WI38 (cell line): ENCODE measurements at regions not wholly inside any gene's neighbourhood (a gene's known extent, or its start where the extent isn't known, plus 50 kb on each side); places are given as distances from the start of the nearest gene placed in this dataset.

Experiments used
- H3K4me3 ChIP-seq: 2 replicates; pipeline ENCODE4 v1.5.1; 2011; ENCODE audit warnings: low read depth, mild to moderate bottlenecking, control low read depth, low read length
- TF ChIP-seq, protein P1 (sequence below): IDR thresholded peaks from 2 replicates; pipeline ENCODE4 v1.5.1; 2012; ENCODE audit warnings: low read depth, mild to moderate bottlenecking, control low read depth, low read length

DNA sequence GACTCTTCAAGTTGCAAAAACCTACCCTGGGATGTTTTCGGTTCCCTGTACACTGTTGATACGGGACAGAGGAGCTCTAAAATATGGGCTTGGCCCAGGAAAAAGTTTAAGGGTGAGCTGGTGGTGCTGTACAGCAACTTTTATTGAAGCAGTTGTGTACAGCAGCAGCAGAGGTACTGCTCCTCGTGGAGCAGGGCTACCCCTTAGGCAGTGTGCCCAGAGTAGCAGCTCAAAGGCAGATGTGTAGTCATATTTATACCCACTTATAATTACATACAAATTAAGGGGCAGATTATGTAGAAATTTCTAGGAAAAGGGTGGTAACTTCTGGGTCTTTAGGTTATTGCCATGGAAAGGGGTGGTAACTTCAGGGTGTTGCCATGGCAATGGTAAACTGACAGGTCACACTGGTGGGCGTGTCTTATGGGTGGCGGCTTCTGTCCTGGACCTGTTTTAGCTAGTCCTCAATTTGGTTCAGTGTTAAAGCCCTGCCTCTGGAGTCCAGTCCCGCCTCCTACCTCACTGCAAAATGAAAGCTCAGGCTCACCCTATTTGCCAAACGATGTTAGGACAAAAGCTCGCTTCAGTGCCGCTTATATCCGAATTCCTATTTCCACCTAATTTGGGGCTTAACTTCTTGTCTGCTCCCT lies 203.2 kb downstream of the ETAA1 start:
- TF ChIP-seq, protein P1, sequence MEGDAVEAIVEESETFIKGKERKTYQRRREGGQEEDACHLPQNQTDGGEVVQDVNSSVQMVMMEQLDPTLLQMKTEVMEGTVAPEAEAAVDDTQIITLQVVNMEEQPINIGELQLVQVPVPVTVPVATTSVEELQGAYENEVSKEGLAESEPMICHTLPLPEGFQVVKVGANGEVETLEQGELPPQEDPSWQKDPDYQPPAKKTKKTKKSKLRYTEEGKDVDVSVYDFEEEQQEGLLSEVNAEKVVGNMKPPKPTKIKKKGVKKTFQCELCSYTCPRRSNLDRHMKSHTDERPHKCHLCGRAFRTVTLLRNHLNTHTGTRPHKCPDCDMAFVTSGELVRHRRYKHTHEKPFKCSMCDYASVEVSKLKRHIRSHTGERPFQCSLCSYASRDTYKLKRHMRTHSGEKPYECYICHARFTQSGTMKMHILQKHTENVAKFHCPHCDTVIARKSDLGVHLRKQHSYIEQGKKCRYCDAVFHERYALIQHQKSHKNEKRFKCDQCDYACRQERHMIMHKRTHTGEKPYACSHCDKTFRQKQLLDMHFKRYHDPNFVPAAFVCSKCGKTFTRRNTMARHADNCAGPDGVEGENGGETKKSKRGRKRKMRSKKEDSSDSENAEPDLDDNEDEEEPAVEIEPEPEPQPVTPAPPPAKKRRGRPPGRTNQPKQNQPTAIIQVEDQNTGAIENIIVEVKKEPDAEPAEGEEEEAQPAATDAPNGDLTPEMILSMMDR, result no peak
- no peak overlapping the region for H3K4me3 ChIP-seq

DNA sequence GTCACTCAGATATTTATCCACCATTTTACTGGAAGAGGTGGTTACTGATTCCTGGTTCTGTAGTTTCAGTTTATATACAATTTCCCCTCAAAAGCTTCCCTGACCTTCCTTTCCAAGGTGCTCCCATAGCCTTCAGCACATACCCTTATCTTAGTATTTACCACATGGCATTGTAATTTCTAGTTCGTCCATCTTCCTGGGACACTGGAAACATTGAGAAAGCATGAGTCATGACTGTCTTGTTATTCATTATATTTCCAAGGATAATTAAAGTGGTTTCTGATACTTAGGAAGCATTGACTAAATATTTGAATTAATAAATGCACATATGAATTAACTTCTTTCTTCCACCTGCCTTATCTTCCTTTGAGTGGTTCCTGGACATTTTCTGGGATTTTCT lies 203.8 kb downstream of the ETAA1 start:
- H3K4me3 ChIP-seq, result no peak overlapping the region
- TF ChIP-seq, protein P1, result no peak

DNA sequence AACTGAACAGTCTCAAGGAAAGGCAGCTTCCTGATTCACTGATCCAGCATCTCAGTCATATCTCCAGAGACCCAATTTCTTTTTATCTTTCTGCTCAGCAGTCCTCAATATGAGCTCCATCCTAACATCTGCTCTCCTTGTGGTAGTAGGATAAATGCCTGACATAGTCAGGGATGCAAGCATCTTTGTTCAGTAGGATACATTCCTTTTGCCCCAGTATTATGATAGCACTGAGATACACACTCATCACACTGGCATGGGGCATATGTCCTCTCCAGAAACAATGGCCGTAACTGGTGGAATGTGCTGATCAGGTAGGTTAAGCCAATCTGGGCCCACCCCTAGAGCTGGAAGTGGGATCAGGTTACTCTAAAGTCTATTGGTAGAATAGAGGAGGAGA lies 207.2 kb downstream of the ETAA1 start:
- H3K4me3 ChIP-seq, result no peak overlapping the region
- TF ChIP-seq, protein P1, result no peak

DNA sequence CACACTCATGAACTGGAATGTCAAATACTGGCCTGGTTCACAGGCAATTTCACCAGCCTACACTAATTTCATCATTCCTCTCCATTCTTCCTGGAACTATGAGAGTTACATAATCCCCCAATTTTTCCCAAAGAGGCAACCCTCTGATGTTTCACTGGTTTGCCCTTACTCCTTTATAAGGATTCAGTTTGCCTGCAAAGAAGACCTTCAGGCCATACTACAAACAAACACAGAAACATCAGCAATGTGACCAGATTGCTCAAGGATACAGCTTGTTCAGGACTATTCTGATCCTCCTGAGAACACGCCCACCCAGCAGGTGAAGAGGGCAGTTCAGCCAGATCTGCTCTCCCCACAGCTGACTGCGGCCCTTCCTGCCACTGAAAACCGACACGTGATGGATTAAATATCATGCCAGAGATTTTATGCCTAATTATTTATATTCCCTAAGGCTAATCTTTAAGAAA lies 215.5 kb downstream of the ETAA1 start:
- H3K4me3 ChIP-seq, result no peak overlapping the region

DNA sequence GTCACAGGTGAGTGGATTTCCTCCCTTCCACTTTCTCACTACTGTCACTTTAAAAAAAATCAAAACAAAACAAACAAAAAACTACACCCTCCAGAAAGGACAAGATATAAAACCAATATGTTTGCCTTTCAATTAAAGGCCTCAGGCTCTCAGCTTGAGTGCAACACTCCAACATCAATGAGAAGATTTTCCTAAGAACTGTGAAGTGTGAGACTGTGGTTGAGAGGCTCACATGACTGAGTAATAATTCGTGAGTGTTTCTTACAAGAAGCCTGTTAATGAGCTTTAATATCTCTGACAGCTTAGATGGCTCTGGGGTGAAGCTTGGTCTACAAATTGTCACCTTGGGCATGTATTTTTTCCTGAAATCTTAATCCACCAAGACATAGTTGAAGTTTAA lies 216.1 kb downstream of the ETAA1 start:
- TF ChIP-seq, protein P1, result no peak
- H3K4me3 ChIP-seq, result no peak overlapping the region

More for the DNA sequence above, 215.5 kb downstream of the ETAA1 start:
- TF ChIP-seq, protein P1, result no peak

DNA sequence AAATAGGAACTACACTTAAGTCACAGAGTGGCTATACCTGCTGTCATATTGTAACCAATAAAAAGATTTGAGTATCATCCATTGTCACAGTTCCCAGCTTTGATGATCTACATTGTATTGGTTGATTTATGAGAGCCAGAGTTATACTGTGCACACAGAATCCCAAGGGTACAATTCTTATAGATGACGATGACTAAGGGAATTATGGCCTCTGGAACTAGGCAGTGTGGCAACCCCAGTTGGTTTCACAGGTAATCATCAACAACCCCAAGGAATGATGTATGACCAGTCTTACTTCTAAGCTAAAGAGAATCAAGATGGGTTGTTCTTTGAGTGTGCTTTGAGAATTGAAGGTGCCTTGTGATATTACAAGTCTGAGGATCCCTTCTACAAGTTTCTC lies 217.3 kb downstream of the ETAA1 start:
- H3K4me3 ChIP-seq, result no peak overlapping the region
- TF ChIP-seq, protein P1, result no peak

DNA sequence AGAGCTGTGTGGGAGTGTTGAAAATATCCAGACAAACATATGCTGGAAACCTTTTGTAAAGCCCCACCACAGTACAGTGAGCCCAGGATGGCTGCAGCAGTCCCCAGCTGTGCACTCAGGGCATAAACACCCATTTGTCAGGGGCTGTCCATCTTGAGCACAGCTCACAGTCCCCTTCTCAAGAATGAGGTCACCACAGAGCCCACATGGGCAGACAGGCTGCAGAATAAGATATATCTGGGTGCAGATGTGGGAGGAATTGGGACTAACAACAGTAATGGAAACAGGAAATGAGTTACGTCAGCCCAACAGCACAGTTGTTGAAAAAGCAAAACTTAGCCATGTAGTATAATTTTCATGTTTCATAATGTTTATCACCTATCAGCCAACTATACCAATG lies 219.6 kb downstream of the ETAA1 start:
- TF ChIP-seq, protein P1, result no peak
- no peak overlapping the region for H3K4me3 ChIP-seq
